ENCODE measurements at regions not wholly inside any gene's neighbourhood (a gene's known extent, or its start where the extent isn't known, plus 50 kb on each side); places are given as distances from the start of the nearest gene placed in this dataset.

- Histone ChIP-seq H3K4me3 (ENCODE audit: low read depth, low read length, poor library complexity, severe bottlenecking) (no peak overlapping the region), H3K9me3 (ENCODE audit: low read depth, low read length, poor library complexity, severe bottlenecking) (no peaks in the 10 kb centered on the region), H3K4me1 (ENCODE audit: insufficient read depth, low read length, poor library complexity, severe bottlenecking) (no peaks in the 10 kb centered on the region), H3K27me3 (replicated peaks; ENCODE audit: insufficient read depth, low read depth, low read length, poor library complexity) (no peaks in the 10 kb centered on the region), H3K27ac (ENCODE audit: low read depth, low read length, poor library complexity, severe bottlenecking) (no peak overlapping the region), H3K36me3 (ENCODE audit: insufficient read depth, low read length, poor library complexity, severe bottlenecking) (no peaks in the 10 kb centered on the region)
- POLR2A ChIA-PET (ENCODE audit: low non-redundant PET), result no interaction called here
- CTCF ChIA-PET, result no interaction called here
- intact Hi-C loops (cut with micrococcal nuclease; ENCODE audit: unreplicated experiment), result no loop called here
- BruUV-seq (replicated peaks), result no TSS peak
- no peak for DNase-seq (ENCODE audit: low spot score)
- TF ChIP-seq, protein P1, sequence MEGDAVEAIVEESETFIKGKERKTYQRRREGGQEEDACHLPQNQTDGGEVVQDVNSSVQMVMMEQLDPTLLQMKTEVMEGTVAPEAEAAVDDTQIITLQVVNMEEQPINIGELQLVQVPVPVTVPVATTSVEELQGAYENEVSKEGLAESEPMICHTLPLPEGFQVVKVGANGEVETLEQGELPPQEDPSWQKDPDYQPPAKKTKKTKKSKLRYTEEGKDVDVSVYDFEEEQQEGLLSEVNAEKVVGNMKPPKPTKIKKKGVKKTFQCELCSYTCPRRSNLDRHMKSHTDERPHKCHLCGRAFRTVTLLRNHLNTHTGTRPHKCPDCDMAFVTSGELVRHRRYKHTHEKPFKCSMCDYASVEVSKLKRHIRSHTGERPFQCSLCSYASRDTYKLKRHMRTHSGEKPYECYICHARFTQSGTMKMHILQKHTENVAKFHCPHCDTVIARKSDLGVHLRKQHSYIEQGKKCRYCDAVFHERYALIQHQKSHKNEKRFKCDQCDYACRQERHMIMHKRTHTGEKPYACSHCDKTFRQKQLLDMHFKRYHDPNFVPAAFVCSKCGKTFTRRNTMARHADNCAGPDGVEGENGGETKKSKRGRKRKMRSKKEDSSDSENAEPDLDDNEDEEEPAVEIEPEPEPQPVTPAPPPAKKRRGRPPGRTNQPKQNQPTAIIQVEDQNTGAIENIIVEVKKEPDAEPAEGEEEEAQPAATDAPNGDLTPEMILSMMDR (conservative IDR thresholded peaks at IDR 0.05; ENCODE audit: low read depth, low read length), result no peak
- TF ChIP-seq EZH2 (IDR thresholded peaks at IDR 0.05; ENCODE audit: borderline replicate concordance, low read depth, low read length, poor library complexity, severe bottlenecking), result no peak
Measured at GRCh38 chr12:74620921-74621320, 83.3 kb downstream of the ATXN7L3B start.

GRCh38 chr12:74624201-74624600 is 86.6 kb downstream of the ATXN7L3B start:
- intact Hi-C loops (cut with micrococcal nuclease; ENCODE audit: unreplicated experiment), result no loop called here
- ChIA-PET CTCF (no interaction called here), POLR2A (ENCODE audit: low non-redundant PET) (no interaction called here)
- no peak overlapping the region for H3K4me3 ChIP-seq (ENCODE audit: low read depth, low read length, poor library complexity, severe bottlenecking)
- no peak for DNase-seq (ENCODE audit: low spot score)
- H3K4me1 ChIP-seq (ENCODE audit: insufficient read depth, low read length, poor library complexity, severe bottlenecking), result peaks cover 5% of the 10 kb centered on the region
- no peaks in the 10 kb centered on the region for H3K9me3 ChIP-seq (ENCODE audit: low read depth, low read length, poor library complexity, severe bottlenecking)
- H3K27me3 ChIP-seq (replicated peaks; ENCODE audit: insufficient read depth, low read depth, low read length, poor library complexity), result no peaks in the 10 kb centered on the region
- BruUV-seq (replicated peaks), result no TSS peak
- no peaks in the 10 kb centered on the region for H3K36me3 ChIP-seq (ENCODE audit: insufficient read depth, low read length, poor library complexity, severe bottlenecking)
- no peak for TF ChIP-seq EZH2 (IDR thresholded peaks at IDR 0.05; ENCODE audit: borderline replicate concordance, low read depth, low read length, poor library complexity, severe bottlenecking)
- TF ChIP-seq, protein P1 (conservative IDR thresholded peaks at IDR 0.05; ENCODE audit: low read depth, low read length), result no peak
- H3K27ac ChIP-seq (ENCODE audit: low read depth, low read length, poor library complexity, severe bottlenecking), result no peak overlapping the region

GRCh38 chr12:74626397-74626796 is 88.8 kb downstream of the ATXN7L3B start:
- Histone ChIP-seq H3K9me3 (ENCODE audit: low read depth, low read length, poor library complexity, severe bottlenecking) (no peaks in the 10 kb centered on the region), H3K4me3 (ENCODE audit: low read depth, low read length, poor library complexity, severe bottlenecking) (no peak overlapping the region), H3K27me3 (replicated peaks; ENCODE audit: insufficient read depth, low read depth, low read length, poor library complexity) (no peaks in the 10 kb centered on the region), H3K36me3 (ENCODE audit: insufficient read depth, low read length, poor library complexity, severe bottlenecking) (no peaks in the 10 kb centered on the region), H3K4me1 (ENCODE audit: insufficient read depth, low read length, poor library complexity, severe bottlenecking) (peaks cover 5% of the 10 kb centered on the region), H3K27ac (ENCODE audit: low read depth, low read length, poor library complexity, severe bottlenecking) (no peak overlapping the region)
- no peak for DNase-seq (ENCODE audit: low spot score)
- ChIA-PET POLR2A (ENCODE audit: low non-redundant PET) (no interaction called here), CTCF (no interaction called here)
- no TSS peak for BruUV-seq (replicated peaks)
- TF ChIP-seq, protein P1 (conservative IDR thresholded peaks at IDR 0.05; ENCODE audit: low read depth, low read length), result no peak
- TF ChIP-seq EZH2 (IDR thresholded peaks at IDR 0.05; ENCODE audit: borderline replicate concordance, low read depth, low read length, poor library complexity, severe bottlenecking), result no peak
- intact Hi-C loops (cut with micrococcal nuclease; ENCODE audit: unreplicated experiment), result no loop called here

Measured in A673 (cell line).